Sciatic nerve (tissue), 2 donors: ENCODE measurements at regions not wholly inside any gene's neighbourhood (a gene's known extent, or its start where the extent isn't known, plus 50 kb on each side); places are given as distances from the start of the nearest gene placed in this dataset.

Source experiments
- ATAC-seq: fragments of 200-7000 bp; cut with Tn5 transposase; one replicate; pipeline ENCODE4 v1.9.1; 2020; ENCODE audit warnings: mild to moderate bottlenecking, moderate library complexity
- DNase-seq: peaks from one replicate; pipeline ENCODE4 v3.0.0-alpha.2; 2020; ENCODE audit warnings: low spot score
- intact Hi-C: fragments of 100-400 bp; cut with DNase I; formaldehyde crosslinking; loops from one replicate; pipeline ENCODE4 v1.14.2; 2022
- donor health status: DM: no; HTN: no; CAD: no.
- donor health status: DM: no; HTN: no; CAD: no.

DNA sequence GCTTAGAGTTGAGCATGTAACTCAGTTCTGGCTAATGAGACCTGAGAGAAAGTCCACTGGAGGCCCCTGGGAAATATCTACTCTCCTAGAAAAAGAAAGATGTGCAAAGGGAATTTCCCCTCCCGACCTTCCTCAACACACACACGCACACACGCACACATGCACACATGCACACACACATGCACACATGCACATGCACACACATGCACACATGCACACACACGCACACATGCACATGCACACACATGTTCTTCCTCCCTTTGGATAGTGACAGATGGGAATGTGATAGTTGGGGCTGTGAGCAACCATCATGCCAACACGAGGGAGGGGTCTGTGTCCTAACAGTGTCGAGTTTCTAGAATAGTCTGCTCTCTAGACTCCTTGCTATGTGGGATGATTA, 148.2 kb upstream of the EGFLAM start:
- DNase-seq (no peak), ATAC-seq (no peak)
- intact Hi-C loops = no loop called here

DNA sequence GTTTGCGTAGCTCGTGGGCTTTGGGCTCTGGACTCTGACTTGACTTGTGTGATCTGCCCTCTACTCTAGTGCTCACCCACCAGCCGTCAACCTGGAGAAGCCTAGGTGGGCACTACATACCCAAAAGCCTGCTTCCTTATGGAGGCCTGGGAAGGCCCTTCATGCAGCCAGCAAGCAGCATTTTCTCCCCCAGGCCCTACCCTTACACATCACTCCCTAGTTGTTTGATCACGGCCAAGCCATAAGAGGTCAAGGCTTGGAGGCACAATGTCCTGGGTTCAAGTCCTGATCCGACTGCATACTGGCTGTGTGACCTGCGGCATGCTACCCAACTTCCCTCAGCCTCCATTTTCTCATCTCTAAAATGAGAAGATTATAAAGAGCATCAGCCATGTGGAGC, 151.3 kb upstream of the EGFLAM start:
- DNase-seq (no peak), ATAC-seq (no peak)
- intact Hi-C loops = no loop called here

DNA sequence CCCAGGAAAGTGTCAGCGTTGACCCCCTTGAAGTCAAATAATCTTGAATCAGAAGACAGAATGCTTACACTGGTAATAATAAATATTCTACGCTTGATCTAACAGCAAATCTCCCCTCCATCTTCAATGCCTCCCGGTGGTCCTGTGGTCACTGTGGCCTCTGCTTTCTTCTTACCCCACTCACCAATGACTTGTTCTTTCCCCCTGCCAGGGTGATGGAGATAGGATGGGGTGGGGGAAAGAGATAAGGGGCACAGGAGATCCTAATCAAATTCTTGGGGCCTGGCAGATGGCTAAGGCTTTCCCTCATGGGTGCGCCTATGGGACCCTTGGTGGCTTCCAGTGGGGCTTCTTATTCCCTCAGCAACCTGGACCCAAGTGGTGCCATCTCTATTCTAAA, 152.6 kb upstream of the EGFLAM start:
- intact Hi-C loops = no loop called here
- ATAC-seq (no peak), DNase-seq (no peak)

GRCh38 chr5:38105231-38105570, 153.2 kb upstream of the EGFLAM start:
- no peak for ATAC-seq
- DNase-seq = no peak
- intact Hi-C loops = no loop called here

- ATAC-seq (no peak), DNase-seq (no peak)
- intact Hi-C loops = no loop called here
These were observed 153.7 kb upstream of the EGFLAM start for GRCh38 chr5:38104497-38105230.

- intact Hi-C loops = no loop called here
- no peak for ATAC-seq
- no peak for DNase-seq
These were observed 156.5 kb upstream of the EGFLAM start for GRCh38 chr5:38101897-38102296.

DNA sequence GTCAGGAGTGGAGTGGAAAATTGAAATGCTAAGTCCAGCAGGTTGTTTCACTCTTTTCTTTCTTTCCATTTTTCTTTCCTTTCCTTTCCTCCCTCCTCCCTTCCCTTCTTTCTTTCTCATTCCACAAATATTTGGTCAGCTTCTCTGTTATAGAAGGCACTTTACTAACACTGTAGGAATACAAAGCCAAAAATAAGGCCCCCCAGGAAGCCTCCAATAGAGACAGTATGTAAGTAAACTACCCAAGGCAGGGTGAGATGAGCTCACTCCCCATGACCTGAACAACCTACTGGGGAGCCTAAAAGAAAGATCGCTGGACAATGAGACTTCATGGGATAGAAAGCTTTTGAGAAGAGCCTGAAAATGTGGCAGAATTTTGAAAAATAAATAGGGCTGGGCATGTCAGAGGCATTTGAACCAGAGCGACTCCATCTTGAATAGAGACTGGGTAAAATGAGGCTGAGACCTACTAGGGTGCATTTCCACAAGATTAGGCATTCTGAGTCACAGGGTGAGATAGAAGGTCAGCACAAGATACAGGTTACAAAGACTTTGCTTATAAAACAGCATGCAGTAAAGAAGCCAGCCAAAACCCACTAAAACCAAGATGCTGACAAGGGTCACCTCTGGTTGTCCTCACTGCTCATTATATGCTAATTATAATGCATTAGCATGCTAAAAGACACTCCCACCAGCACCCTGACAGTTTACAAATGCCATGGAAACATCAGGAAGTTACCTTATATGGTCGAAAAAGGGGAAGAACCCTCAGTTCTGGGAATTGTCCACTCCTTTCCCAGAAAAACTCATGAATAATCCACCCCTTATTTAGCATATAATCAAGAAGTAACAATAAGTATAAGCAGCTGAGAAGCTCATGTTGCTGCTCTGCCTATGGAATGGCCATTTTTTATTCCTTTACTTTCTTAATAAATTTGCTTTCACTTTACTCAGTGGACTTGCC, 158.9 kb upstream of the EGFLAM start:
- intact Hi-C loops = no loop called here
- no peak for ATAC-seq
- no peak for DNase-seq

GRCh38 chr5:38094889-38095288, 163.5 kb upstream of the EGFLAM start:
- DNase-seq (no peak), ATAC-seq (no peak)
- intact Hi-C loops = no loop called here

DNA sequence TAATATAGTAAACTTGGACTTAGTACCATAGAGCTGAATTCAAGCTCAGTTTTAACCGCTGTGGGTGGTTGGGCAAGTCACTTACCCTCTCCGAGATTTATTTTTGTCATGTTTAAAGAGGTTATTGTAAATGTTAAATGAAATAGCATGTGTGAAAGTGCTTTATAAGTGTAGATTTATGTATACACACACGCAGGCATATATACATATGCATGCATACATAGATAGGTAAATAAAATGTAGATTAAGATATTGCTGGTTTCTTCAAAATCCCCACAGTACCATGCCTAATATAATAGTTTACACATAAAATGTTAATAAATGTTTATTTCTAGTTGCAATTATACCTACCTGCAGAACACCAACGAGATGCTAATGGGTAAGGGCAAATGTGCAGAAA, 164.5 kb upstream of the EGFLAM start:
- intact Hi-C loops = no loop called here
- ATAC-seq (no peak), DNase-seq (no peak)

- DNase-seq (no peak), ATAC-seq (no peak)
- intact Hi-C loops = no loop called here
These were observed 171.6 kb upstream of the EGFLAM start for GRCh38 chr5:38086777-38087176.

DNA sequence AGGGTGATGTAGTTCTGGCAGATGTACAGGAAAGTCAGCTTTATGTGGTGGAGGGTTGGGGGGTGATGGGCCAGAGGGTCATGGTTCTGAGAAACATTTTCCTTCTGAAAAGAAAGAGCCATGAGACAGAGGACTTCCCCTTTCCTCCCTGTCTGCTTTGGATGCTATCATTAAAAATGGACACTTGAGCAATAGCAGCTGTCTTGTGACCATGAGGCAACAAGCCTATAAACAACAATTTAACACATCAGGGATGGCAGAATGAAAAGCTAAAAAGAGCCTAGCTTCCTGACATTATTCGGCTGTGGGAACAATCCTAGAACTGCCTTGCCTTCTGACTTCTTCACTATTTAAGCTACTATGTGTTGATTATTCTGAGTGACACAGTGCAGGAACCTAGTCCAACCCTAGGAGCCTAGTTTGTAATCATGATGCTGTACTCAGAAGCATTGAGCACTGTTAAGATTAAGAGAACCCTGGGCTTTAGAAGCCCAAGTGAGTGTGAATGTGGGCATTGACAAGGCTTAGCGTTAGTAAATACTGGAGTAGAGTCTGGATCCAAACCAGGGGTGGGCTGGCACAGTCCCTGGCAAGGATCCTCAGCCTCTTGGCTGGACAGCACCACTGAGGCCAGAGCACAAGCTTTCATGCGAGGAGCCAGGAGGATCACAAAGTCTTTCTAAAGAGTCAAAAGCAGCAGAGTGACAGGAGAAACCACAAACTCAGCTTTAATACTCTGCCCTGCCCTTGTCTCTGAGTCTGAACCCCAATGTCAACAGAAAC, 178.5 kb upstream of the EGFLAM start:
- intact Hi-C loops = no loop called here
- ATAC-seq (no peak), DNase-seq (no peak)

GRCh38 chr5:38078161-38078560, 180.2 kb upstream of the EGFLAM start:
- intact Hi-C loops = no loop called here
- no peak for DNase-seq
- no peak for ATAC-seq

DNA sequence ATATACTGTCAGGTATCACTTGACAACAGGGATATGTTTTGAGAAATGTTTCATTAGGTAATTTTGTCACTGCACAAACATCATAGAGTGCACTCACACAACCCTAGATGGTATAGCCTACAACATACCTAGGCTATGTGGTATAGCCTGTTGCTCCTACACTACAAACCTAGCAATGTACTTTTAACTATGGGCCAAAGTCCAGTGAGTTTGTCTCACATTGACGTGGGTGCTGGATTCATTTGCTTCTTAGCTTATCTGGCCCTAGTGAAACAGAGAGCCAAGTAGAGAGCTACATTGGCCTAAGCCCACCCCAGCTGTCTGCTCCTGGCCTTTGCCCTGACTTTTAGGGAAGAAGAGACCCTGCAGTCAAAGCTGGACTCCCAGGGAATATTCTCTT, 180.7 kb upstream of the EGFLAM start:
- ATAC-seq (no peak), DNase-seq (no peak)
- intact Hi-C loops = no loop called here

DNA sequence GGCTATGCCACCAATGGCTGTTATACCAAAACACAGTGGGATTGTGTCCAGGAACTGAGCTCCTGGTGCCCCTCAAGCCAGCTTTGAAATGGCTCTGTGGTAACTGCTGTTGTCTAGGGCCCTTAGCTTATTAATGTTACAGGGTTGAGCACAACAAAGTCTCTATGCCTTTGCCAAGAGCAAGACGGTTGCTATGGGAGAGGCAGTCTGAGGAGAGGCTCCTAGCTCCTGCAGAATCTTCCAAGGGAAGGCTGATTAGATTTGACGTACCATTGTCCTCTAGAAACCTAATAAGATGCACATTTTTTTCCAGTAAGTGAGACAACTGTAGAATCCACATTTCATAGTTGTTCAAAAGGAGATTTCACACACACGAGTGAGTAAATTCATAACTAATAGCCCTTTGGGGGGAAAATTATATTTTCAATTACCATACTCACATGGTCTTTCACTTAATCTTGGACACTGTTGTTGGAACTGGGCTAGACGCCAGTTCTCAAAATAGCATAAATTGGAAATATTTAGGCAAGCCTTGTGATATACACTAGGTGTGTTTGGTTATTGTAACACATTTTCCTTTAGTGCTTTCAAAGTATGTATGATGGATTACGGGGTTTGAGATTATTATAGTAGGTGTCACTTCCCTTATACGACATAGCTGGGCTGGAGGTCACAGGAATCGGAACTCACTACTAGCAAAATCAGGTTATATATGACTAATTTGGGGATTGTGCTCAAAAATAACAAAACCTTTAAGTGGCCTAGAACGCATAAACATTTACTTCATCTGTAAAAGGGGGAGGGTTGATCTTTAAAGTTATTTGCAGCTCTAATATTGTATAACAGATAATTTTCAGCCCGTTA, 186.3 kb upstream of the EGFLAM start:
- intact Hi-C loops = no loop called here
- no peak for DNase-seq
- ATAC-seq = no peak

DNA sequence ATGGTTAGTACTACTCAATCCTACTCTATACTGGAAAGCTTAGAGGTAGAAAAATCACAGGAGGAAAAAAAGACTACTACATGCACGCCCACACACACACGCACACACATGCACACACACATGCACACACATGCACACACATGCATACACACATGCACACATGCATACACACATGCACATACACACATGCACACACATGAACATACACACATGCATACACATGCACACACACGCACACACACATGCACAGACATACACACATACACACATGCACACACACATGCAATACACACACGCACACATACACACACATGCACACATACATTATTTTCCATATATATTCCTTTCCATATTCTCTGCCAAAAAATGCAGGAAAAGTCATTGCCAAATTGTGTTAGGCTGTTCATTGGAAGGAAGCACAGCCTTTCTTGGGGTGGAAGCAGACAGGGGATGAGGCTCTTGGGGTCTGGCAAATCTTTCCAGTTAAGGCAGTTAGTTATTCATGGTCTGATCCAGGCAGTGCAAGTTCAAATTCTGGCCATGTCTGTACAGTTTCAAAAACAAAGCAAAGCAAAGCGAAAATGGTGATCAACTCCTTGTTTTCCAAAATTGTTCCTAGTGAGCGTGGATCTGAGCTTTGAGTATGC, 187.9 kb upstream of the EGFLAM start:
- intact Hi-C loops = no loop called here
- ATAC-seq (no peak), DNase-seq (no peak)

- intact Hi-C loops = no loop called here
- no peak for DNase-seq
- ATAC-seq = no peak
These were observed 189.0 kb upstream of the EGFLAM start for GRCh38 chr5:38069360-38069759.

DNA sequence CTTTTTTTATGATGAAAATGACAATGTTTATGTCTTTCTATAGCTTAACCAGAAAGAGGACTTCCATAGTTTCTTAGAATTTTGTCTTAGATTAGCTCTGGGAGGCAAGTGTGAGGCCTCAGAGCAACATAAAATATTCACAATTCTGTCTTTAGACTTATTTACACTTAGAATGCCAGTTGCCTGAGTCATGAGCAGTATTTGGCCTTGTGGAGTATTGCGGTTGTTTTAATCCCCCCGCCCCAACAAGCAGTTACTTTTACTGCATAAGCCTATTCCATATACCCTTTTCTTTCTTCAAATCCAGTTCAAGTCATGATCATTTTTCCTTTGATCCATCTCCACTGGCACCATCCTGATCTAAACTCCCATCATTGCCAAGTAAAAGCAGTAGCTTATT, 198.0 kb upstream of the EGFLAM start:
- DNase-seq (no peak), ATAC-seq (no peak)
- intact Hi-C loops = no loop called here

DNA sequence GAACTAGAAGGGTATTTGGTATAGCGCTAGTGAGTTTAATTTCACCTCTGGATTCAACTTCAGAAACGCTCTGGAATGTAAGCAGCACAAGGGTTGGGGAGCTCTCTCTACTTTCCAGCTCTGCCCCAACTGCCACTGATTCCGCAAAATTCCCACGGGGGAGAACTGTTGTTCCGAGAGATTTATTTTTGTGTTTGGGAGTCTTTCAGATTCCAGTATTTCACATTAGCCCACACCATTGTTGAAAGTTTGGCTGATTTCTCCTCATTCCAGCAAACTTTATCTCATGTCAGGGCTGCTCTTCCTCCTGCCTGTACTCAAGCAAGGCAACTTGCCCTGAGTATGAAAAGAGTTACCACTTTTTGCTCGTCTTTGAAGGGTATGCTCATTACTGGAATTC, 198.5 kb upstream of the EGFLAM start:
- DNase-seq (no peak), ATAC-seq (no peak)
- intact Hi-C loops = no loop called here
